ENCODE measurements at regions not wholly inside any gene's neighbourhood (a gene's known extent, or its start where the extent isn't known, plus 50 kb on each side); places are given as distances from the start of the nearest gene placed in this dataset.

DNA sequence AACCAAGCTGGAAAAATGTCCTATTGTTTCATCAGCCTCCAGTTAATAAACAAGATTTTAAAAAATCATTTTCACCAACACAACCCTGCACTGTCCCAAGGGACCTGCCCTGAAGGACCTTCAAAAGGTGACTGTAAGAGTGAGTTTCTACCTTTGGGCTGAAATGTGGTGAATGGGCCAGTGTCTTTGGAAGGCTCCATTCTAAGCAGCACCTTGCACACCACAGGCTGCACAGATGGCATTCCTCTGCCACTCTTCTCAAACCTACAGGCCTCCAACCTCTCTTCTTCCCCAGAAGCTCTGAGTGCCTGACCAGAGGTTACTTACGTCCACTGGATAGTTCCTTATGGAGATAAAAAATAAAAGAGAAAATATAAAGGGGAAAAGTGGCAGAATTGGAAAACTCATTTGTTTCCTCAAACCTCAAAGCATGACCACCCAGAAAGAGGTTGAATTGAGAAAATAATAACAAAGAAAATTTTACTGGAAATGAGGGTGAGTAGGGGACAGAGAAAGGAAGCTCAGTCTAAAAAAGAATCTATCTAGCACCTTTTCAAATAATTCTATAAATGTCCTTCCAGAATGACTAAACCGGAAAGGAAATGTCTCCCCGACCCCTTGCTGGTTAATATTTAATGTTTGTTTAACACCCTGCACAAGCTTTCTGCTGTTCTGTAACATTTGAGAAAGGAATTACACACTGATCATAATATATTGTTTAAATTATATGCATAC lies 175.7 kb downstream of the METTL4 start:
- H3K9me3 Mint-ChIP-seq: no peaks in the 10 kb centered on the region
- H3K4me3 Mint-ChIP-seq: no peak overlapping the region
- H3K27me3 Mint-ChIP-seq (ENCODE audit: low read depth): no peaks in the 10 kb centered on the region; the same call in 1 of the 2 replicates
- TF ChIP-seq, protein P1, sequence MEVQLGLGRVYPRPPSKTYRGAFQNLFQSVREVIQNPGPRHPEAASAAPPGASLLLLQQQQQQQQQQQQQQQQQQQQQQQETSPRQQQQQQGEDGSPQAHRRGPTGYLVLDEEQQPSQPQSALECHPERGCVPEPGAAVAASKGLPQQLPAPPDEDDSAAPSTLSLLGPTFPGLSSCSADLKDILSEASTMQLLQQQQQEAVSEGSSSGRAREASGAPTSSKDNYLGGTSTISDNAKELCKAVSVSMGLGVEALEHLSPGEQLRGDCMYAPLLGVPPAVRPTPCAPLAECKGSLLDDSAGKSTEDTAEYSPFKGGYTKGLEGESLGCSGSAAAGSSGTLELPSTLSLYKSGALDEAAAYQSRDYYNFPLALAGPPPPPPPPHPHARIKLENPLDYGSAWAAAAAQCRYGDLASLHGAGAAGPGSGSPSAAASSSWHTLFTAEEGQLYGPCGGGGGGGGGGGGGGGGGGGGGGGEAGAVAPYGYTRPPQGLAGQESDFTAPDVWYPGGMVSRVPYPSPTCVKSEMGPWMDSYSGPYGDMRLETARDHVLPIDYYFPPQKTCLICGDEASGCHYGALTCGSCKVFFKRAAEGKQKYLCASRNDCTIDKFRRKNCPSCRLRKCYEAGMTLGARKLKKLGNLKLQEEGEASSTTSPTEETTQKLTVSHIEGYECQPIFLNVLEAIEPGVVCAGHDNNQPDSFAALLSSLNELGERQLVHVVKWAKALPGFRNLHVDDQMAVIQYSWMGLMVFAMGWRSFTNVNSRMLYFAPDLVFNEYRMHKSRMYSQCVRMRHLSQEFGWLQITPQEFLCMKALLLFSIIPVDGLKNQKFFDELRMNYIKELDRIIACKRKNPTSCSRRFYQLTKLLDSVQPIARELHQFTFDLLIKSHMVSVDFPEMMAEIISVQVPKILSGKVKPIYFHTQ (CRISPR knock-in tag; IDR thresholded peaks at IDR 0.05): no peak
- TF ChIP-seq PRRX2 (CRISPR knock-in tag; IDR thresholded peaks at IDR 0.05) (no peak), IRF2 (CRISPR knock-in tag; IDR thresholded peaks at IDR 0.05; ENCODE audit: borderline replicate concordance, low read depth) (no peak), ZNF138 (CRISPR knock-in tag; conservative IDR thresholded peaks at IDR 0.05) (no peak), GTF2I (CRISPR knock-in tag; conservative IDR thresholded peaks at IDR 0.05) (no peak), RORB (CRISPR knock-in tag; IDR thresholded peaks at IDR 0.05) (no peak), MXD4 (CRISPR knock-in tag; IDR thresholded peaks at IDR 0.05; ENCODE audit: borderline replicate concordance) (no peak), TEAD4 (CRISPR knock-in tag; IDR thresholded peaks at IDR 0.05) (no peak)
- TF ChIP-seq, protein P2, sequence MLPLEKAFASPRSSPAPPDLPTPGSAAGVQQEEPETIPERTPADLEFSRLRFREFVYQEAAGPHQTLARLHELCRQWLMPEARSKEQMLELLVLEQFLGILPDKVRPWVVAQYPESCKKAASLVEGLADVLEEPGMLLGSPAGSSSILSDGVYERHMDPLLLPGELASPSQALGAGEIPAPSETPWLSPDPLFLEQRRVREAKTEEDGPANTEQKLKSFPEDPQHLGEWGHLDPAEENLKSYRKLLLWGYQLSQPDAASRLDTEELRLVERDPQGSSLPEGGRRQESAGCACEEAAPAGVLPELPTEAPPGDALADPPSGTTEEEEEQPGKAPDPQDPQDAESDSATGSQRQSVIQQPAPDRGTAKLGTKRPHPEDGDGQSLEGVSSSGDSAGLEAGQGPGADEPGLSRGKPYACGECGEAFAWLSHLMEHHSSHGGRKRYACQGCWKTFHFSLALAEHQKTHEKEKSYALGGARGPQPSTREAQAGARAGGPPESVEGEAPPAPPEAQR (CRISPR knock-in tag; IDR thresholded peaks at IDR 0.05): no peak
- TF ChIP-seq, protein P3, sequence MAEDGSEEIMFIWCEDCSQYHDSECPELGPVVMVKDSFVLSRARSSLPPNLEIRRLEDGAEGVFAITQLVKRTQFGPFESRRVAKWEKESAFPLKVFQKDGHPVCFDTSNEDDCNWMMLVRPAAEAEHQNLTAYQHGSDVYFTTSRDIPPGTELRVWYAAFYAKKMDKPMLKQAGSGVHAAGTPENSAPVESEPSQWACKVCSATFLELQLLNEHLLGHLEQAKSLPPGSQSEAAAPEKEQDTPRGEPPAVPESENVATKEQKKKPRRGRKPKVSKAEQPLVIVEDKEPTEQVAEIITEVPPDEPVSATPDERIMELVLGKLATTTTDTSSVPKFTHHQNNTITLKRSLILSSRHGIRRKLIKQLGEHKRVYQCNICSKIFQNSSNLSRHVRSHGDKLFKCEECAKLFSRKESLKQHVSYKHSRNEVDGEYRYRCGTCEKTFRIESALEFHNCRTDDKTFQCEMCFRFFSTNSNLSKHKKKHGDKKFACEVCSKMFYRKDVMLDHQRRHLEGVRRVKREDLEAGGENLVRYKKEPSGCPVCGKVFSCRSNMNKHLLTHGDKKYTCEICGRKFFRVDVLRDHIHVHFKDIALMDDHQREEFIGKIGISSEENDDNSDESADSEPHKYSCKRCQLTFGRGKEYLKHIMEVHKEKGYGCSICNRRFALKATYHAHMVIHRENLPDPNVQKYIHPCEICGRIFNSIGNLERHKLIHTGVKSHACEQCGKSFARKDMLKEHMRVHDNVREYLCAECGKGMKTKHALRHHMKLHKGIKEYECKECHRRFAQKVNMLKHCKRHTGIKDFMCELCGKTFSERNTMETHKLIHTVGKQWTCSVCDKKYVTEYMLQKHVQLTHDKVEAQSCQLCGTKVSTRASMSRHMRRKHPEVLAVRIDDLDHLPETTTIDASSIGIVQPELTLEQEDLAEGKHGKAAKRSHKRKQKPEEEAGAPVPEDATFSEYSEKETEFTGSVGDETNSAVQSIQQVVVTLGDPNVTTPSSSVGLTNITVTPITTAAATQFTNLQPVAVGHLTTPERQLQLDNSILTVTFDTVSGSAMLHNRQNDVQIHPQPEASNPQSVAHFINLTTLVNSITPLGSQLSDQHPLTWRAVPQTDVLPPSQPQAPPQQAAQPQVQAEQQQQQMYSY (CRISPR knock-in tag; IDR thresholded peaks at IDR 0.05): no peak
- TF ChIP-seq, protein P4, sequence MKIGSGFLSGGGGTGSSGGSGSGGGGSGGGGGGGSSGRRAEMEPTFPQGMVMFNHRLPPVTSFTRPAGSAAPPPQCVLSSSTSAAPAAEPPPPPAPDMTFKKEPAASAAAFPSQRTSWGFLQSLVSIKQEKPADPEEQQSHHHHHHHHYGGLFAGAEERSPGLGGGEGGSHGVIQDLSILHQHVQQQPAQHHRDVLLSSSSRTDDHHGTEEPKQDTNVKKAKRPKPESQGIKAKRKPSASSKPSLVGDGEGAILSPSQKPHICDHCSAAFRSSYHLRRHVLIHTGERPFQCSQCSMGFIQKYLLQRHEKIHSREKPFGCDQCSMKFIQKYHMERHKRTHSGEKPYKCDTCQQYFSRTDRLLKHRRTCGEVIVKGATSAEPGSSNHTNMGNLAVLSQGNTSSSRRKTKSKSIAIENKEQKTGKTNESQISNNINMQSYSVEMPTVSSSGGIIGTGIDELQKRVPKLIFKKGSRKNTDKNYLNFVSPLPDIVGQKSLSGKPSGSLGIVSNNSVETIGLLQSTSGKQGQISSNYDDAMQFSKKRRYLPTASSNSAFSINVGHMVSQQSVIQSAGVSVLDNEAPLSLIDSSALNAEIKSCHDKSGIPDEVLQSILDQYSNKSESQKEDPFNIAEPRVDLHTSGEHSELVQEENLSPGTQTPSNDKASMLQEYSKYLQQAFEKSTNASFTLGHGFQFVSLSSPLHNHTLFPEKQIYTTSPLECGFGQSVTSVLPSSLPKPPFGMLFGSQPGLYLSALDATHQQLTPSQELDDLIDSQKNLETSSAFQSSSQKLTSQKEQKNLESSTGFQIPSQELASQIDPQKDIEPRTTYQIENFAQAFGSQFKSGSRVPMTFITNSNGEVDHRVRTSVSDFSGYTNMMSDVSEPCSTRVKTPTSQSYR (CRISPR knock-in tag; IDR thresholded peaks at IDR 0.05): no peak
- TF ChIP-seq, protein P5, sequence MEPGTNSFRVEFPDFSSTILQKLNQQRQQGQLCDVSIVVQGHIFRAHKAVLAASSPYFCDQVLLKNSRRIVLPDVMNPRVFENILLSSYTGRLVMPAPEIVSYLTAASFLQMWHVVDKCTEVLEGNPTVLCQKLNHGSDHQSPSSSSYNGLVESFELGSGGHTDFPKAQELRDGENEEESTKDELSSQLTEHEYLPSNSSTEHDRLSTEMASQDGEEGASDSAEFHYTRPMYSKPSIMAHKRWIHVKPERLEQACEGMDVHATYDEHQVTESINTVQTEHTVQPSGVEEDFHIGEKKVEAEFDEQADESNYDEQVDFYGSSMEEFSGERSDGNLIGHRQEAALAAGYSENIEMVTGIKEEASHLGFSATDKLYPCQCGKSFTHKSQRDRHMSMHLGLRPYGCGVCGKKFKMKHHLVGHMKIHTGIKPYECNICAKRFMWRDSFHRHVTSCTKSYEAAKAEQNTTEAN (CRISPR knock-in tag; IDR thresholded peaks at IDR 0.05): no peak
- TF ChIP-seq, protein P6, sequence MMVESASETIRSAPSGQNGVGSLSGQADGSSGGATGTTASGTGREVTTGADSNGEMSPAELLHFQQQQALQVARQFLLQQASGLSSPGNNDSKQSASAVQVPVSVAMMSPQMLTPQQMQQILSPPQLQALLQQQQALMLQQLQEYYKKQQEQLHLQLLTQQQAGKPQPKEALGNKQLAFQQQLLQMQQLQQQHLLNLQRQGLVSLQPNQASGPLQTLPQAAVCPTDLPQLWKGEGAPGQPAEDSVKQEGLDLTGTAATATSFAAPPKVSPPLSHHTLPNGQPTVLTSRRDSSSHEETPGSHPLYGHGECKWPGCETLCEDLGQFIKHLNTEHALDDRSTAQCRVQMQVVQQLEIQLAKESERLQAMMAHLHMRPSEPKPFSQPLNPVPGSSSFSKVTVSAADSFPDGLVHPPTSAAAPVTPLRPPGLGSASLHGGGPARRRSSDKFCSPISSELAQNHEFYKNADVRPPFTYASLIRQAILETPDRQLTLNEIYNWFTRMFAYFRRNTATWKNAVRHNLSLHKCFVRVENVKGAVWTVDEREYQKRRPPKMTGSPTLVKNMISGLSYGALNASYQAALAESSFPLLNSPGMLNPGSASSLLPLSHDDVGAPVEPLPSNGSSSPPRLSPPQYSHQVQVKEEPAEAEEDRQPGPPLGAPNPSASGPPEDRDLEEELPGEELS (CRISPR knock-in tag; IDR thresholded peaks at IDR 0.05): no peak
- TF ChIP-seq, protein P7, sequence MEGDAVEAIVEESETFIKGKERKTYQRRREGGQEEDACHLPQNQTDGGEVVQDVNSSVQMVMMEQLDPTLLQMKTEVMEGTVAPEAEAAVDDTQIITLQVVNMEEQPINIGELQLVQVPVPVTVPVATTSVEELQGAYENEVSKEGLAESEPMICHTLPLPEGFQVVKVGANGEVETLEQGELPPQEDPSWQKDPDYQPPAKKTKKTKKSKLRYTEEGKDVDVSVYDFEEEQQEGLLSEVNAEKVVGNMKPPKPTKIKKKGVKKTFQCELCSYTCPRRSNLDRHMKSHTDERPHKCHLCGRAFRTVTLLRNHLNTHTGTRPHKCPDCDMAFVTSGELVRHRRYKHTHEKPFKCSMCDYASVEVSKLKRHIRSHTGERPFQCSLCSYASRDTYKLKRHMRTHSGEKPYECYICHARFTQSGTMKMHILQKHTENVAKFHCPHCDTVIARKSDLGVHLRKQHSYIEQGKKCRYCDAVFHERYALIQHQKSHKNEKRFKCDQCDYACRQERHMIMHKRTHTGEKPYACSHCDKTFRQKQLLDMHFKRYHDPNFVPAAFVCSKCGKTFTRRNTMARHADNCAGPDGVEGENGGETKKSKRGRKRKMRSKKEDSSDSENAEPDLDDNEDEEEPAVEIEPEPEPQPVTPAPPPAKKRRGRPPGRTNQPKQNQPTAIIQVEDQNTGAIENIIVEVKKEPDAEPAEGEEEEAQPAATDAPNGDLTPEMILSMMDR (IDR thresholded peaks at IDR 0.05): no peak
- no peaks in the 10 kb centered on the region for H3K4me1 Mint-ChIP-seq
- no peak overlapping the region for H3K27ac Mint-ChIP-seq
- DNase-seq (ENCODE audit: low spot score): no peak
- ChIA-PET CTCF (no interaction called here), POLR2A (no interaction called here)
- no peak for ATAC-seq
- no peaks in the 10 kb centered on the region for H3K36me3 Mint-ChIP-seq

Data from WTC11 (cell line).